ENCODE measurements at regions not wholly inside any gene's neighbourhood (a gene's known extent, or its start where the extent isn't known, plus 50 kb on each side); places are given as distances from the start of the nearest gene placed in this dataset.

DNA sequence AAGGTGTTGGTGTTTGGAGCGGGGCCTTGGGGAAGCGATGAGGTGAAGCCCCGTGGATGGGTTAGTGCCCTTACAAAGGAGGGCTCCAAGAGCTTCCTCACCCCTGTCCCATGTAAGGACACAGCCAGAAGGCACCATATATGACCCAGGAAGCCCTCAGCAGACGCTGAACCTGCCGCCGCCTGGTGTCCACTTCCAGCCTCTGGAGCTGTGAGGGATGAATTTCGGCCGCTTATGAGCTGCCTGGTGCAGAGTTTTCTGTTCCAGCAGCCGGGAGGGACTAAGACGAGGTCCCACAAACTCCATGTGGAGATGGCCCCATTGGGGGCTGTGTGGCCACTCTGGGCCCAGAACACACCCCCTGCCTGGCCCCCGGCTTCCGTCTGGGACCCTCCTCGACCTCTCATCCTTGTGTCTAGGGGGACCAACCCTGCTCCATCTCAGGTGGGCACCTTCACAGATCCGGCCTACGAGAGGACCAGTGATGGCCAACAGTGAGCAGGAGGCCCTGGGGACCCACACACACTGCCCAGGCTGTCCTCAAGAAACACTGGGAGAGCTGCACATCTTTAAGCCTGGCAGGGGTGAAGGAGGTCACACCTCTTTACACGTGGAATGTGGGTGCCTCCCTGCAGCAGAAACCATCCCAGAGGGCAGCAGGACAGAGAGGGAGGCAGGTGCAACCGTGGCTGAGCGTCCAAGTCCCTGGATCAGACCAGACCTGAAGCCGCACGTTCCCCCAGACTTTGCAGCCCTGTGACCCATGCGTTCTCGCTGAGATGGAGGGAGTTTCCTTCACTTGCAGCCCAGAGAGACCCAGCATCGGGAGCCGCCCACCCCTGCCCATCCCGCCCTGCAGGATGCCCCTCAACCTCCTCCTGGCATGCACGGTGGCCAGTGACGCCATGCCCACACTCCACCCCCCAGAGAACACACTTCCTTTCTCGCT is 96.1 kb downstream of the PDGFA start:
- intact Hi-C loops (cut with DNase I): no loop called here
- no peak overlapping the region for H3K4me3 ChIP-seq
- no peak for DNase-seq

DNA sequence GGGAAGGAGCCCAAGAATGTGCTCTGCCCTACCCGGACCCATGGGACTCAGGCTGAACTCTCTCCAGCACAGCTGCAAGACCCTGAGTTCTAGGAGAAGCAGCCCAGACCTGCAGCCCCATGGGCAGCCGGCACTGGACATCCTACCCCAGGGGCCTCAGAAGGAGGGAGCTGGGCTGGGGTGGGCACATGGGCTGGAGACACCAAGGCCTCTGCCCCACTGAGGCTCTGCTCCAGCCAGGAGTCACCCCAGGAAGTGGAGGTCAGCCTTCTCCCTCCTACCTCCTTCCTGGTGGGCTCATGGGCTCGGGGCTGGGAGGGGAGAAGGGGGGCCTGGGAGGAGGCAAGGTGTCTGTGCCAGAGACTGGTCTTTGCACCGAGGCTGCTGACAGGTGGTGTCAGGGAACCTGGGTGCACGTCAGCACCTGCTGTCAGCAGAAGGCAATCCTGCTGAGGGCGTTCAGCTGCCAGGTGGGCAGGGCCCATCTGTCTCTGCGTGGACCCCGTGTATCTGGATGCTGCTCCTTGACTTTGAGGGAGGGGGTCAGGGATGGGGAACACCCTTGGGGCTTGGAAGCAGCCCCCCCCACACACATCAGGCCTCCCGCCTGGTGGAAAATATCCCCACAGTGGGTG is 95.2 kb downstream of the PDGFA start:
- TF ChIP-seq, protein P1, sequence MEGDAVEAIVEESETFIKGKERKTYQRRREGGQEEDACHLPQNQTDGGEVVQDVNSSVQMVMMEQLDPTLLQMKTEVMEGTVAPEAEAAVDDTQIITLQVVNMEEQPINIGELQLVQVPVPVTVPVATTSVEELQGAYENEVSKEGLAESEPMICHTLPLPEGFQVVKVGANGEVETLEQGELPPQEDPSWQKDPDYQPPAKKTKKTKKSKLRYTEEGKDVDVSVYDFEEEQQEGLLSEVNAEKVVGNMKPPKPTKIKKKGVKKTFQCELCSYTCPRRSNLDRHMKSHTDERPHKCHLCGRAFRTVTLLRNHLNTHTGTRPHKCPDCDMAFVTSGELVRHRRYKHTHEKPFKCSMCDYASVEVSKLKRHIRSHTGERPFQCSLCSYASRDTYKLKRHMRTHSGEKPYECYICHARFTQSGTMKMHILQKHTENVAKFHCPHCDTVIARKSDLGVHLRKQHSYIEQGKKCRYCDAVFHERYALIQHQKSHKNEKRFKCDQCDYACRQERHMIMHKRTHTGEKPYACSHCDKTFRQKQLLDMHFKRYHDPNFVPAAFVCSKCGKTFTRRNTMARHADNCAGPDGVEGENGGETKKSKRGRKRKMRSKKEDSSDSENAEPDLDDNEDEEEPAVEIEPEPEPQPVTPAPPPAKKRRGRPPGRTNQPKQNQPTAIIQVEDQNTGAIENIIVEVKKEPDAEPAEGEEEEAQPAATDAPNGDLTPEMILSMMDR (IDR thresholded peaks at IDR 0.05): no peak
- Histone ChIP-seq H3K27me3 (no peaks in the 10 kb centered on the region), H3K36me3 (no peaks in the 10 kb centered on the region), H3K27ac (no peak overlapping the region), H3K9ac (ENCODE audit: low read depth in 2 of 2, low read length in 2 of 2) (no peak overlapping the region), H3K9me3 (no peaks in the 10 kb centered on the region), H3K4me1 (no peaks in the 10 kb centered on the region), H3K4me3 (no peak overlapping the region)
- DNase-seq: no peak
- intact Hi-C loops (cut with DNase I): no loop called here

More for the DNA sequence above, 96.1 kb downstream of the PDGFA start:
- Histone ChIP-seq H3K36me3 (no peaks in the 10 kb centered on the region), H3K27me3 (no peaks in the 10 kb centered on the region), H3K27ac (no peak overlapping the region), H3K4me1 (no peaks in the 10 kb centered on the region), H3K9me3 (no peaks in the 10 kb centered on the region), H3K9ac (ENCODE audit: low read depth in 2 of 2, low read length in 2 of 2) (no peak overlapping the region)
- TF ChIP-seq, protein P1 (IDR thresholded peaks at IDR 0.05): no peak

DNA sequence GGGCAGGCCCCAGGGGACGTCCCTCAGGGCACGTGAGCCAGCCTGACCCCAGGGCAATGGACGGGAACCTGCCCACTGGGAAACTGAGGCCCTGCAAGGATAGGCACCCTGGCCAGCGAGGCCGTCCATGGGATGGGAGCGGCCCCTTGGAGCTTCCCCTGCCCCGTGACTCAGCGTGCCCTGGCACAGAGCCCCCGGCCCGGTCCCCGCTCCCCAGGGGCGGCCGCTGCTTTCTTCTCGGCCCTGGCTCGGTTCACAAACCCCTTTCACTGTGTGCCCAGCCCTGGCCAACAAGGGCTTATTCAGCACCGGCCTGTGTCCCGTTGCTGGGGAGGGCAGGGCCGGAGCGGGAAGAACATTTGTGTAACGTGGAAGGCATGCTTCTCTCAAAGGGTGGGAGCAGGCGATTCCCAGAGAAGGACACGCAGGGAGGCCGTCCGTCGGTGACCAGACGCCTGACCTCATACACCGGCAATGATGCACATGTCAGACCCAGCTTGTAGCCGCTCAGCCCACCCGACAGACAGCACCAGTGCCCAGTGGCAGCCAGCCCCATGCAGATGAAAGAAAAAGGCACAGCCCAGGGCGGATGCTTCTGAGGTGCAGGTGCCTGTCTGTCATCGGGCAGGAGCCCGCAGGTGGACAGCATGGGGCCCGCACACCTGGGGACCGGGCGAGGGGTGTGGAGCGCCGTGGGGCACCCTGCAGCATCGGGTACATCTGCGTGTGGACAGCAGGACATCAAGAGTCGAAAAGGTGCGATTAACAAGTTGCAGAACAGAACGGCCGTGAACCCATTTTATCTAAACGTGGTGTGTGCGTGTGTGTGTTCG is 94.5 kb downstream of the PDGFA start:
- Histone ChIP-seq H3K36me3 (no peaks in the 10 kb centered on the region), H3K4me1 (no peaks in the 10 kb centered on the region), H3K9ac (ENCODE audit: low read depth in 2 of 2, low read length in 2 of 2) (no peak overlapping the region), H3K4me3 (no peak overlapping the region), H3K9me3 (no peaks in the 10 kb centered on the region), H3K27ac (no peak overlapping the region), H3K27me3 (no peaks in the 10 kb centered on the region)
- TF ChIP-seq, protein P1 (IDR thresholded peaks at IDR 0.05): no peak
- no peak for DNase-seq
- intact Hi-C loops (cut with DNase I): no loop called here

DNA sequence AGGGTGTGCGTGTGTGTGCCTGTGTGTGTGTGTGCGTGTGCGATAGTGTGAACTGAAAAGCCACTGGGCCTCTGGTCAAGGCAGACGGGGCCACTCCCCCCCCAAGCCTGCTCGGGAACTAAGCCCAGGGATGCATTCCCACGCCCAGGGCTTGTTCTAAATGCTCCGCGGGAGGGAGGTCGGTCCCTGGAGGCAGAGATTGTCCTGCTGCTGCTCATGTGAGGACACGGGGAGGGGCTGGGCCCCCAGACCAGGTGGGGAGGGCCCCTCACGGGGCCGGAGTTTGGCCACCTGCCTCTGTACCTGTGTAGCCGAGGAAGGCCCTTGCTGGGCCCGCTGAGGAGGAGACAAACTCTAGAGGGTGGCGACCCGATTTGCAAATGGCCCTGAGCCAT is 93.9 kb downstream of the PDGFA start:
- H3K9ac ChIP-seq (ENCODE audit: low read depth in 2 of 2, low read length in 2 of 2): no peak overlapping the region
- TF ChIP-seq, protein P1 (IDR thresholded peaks at IDR 0.05): no peak
- DNase-seq: no peak
- no peak overlapping the region for H3K27ac ChIP-seq
- no peaks in the 10 kb centered on the region for H3K9me3 ChIP-seq
- no peaks in the 10 kb centered on the region for H3K36me3 ChIP-seq
- H3K4me3 ChIP-seq: no peak overlapping the region
- H3K27me3 ChIP-seq: no peaks in the 10 kb centered on the region
- no peaks in the 10 kb centered on the region for H3K4me1 ChIP-seq
- intact Hi-C loops (cut with DNase I): no loop called here

DNA sequence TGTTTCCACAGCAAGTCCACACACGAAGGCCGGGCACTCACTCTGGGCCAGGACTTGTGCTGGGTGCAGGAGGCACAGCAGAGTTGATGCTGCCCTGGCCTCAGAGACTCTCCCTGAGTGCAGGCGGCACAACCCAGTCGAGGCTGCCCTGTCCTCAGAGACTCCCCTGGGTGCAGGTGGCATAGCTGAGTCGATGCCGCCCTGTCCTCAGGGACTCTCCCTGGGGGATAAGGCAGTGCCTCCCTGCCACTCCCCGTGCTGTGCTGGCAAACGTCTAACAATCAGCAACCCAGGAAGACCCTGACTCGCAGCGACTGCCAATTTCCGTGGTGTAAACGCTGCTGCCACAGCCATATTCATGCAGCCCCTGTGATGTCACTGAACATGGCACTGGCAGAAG is 93.1 kb downstream of the PDGFA start:
- TF ChIP-seq, protein P1 (IDR thresholded peaks at IDR 0.05): no peak
- intact Hi-C loops (cut with DNase I): no loop called here
- no peak overlapping the region for H3K9ac ChIP-seq (ENCODE audit: low read depth in 2 of 2, low read length in 2 of 2)
- no peaks in the 10 kb centered on the region for H3K27me3 ChIP-seq
- H3K4me1 ChIP-seq: no peaks in the 10 kb centered on the region
- H3K36me3 ChIP-seq: no peaks in the 10 kb centered on the region
- no peak overlapping the region for H3K4me3 ChIP-seq
- DNase-seq: no peak
- H3K27ac ChIP-seq: no peak overlapping the region
- H3K9me3 ChIP-seq: no peaks in the 10 kb centered on the region
